Hepatocyte (in vitro differentiated cells): ENCODE measurements at regions not wholly inside any gene's neighbourhood (a gene's known extent, or its start where the extent isn't known, plus 50 kb on each side); places are given as distances from the start of the nearest gene placed in this dataset.

ENCODE experiments used
- DNase-seq: peaks from one replicate; pipeline ENCODE4 v3.0.0-alpha.2; 2016; ENCODE audit warnings: low spot score
- H2AFZ ChIP-seq: fragments of 200-600 bp; sonication (generic); 2 replicates; pipeline ENCODE4 v1.6.0; 2016; ENCODE audit warnings: antibody characterized with exemption, mild to moderate bottlenecking
- H3K27ac ChIP-seq: fragments of 200-600 bp; sonication (generic); 2 replicates; pipeline ENCODE4 v1.5.1; 2016; ENCODE audit warnings: mild to moderate bottlenecking
- H3K27me3 ChIP-seq: fragments of 200-600 bp; sonication (generic); 2 replicates; pipeline ENCODE4 v1.6.1; 2016
- H3K36me3 ChIP-seq: fragments of 200-600 bp; sonication (generic); replicated peaks from 2 replicates; pipeline ENCODE4 v1.5.1; 2016; ENCODE audit warnings: low read depth; ENCODE audit not compliant: insufficient read depth
- H3K4me1 ChIP-seq: fragments of 200-600 bp; sonication (generic); 2 replicates; pipeline ENCODE4 v1.5.1; 2016; ENCODE audit warnings: mild to moderate bottlenecking, moderate library complexity; ENCODE audit not compliant: insufficient read depth
- H3K4me2 ChIP-seq: fragments of 200-600 bp; sonication (generic); 2 replicates; pipeline ENCODE4 v1.6.0; 2016
- H3K4me3 ChIP-seq: fragments of 200-600 bp; sonication (generic); 2 replicates; pipeline ENCODE4 v1.5.1; 2016; ENCODE audit warnings: mild to moderate bottlenecking
- H3K79me2 ChIP-seq: fragments of 200-600 bp; sonication (generic); 2 replicates; pipeline ENCODE4 v1.6.0; 2017; ENCODE audit warnings: mild to moderate bottlenecking
- H3K9me2 ChIP-seq: fragments of 200-600 bp; sonication (generic); replicated peaks from 2 replicates; pipeline ENCODE4 v1.6.0; 2017; ENCODE audit warnings: mild to moderate bottlenecking; ENCODE audit not compliant: insufficient read depth
- H3K9me3 ChIP-seq: fragments of 200-600 bp; sonication (generic); 2 replicates; pipeline ENCODE4 v1.5.1; 2016; ENCODE audit warnings: low read depth, mild to moderate bottlenecking
- H4K20me1 ChIP-seq: fragments of 200-600 bp; sonication (generic); 2 replicates; pipeline ENCODE4 v1.6.0; 2016; ENCODE audit warnings: mild to moderate bottlenecking; ENCODE audit not compliant: insufficient read depth, poor library complexity, severe bottlenecking
- CTCF ChIP-seq: fragments of 200-600 bp; sonication (generic); IDR thresholded peaks from 2 replicates; pipeline ENCODE4 v1.5.1; 2016; ENCODE audit warnings: antibody characterized with exemption, mild to moderate bottlenecking; ENCODE audit not compliant: poor library complexity
- EZH2 ChIP-seq: fragments of 200-600 bp; sonication (generic); IDR thresholded peaks from 2 replicates; pipeline ENCODE4 v1.6.1; 2016; ENCODE audit warnings: antibody characterized with exemption, mild to moderate bottlenecking, borderline replicate concordance
- EZH2phosphoT487 ChIP-seq: fragments of 200-600 bp; sonication (generic); IDR thresholded peaks from one replicate; pipeline ENCODE4 v1.6.1; 2018; ENCODE audit warnings: antibody characterized with exemption, mild to moderate bottlenecking, low read depth, moderate library complexity; ENCODE audit not compliant: unreplicated experiment, severe bottlenecking
- WGBS: methylation state at CpG from one replicate; pipeline ENCODE4 v1.1.6; 2016; ENCODE audit warnings: low lambda C conversion rate; ENCODE audit errors: missing lambda C conversion rate; 5-methylcytosine and 5-hydroxymethylcytosine counted together

- H3K4me1 ChIP-seq = no peaks in the 10 kb centered on the region
- H3K9me2 ChIP-seq = no peaks in the 10 kb centered on the region
- no peak overlapping the region for H2AFZ ChIP-seq
- no peaks in the 10 kb centered on the region for H3K36me3 ChIP-seq
- WGBS = 84% methylated on average over 7 of the region's 7 CpGs
- H3K9me3 ChIP-seq = no peaks in the 10 kb centered on the region
- H3K4me3 ChIP-seq = no peak overlapping the region
- no peak overlapping the region for H3K4me2 ChIP-seq
- no peak for DNase-seq
- H4K20me1 ChIP-seq = no peaks in the 10 kb centered on the region
- no peaks in the 10 kb centered on the region for H3K27me3 ChIP-seq
- TF ChIP-seq CTCF (no peak), EZH2phosphoT487 (no peak), EZH2 (no peak)
- H3K79me2 ChIP-seq = no peaks in the 10 kb centered on the region
- H3K27ac ChIP-seq = no peak overlapping the region
Measured at GRCh38 chr12:66767536-66767935, 88.7 kb upstream of the GRIP1 start.

- Histone ChIP-seq H2AFZ (no peak overlapping the region), H3K27ac (no peak overlapping the region), H3K4me2 (no peak overlapping the region), H3K4me3 (no peak overlapping the region), H4K20me1 (no peaks in the 10 kb centered on the region), H3K9me2 (no peaks in the 10 kb centered on the region), H3K27me3 (no peaks in the 10 kb centered on the region), H3K79me2 (no peaks in the 10 kb centered on the region), H3K4me1 (no peaks in the 10 kb centered on the region), H3K36me3 (no peaks in the 10 kb centered on the region), H3K9me3 (no peaks in the 10 kb centered on the region)
- TF ChIP-seq EZH2 (no peak), EZH2phosphoT487 (no peak), CTCF (no peak)
- DNase-seq = no peak
- 94% methylated on average over 5 of the region's 5 CpGs for WGBS
Measured at GRCh38 chr12:66768293-66768692, 89.4 kb upstream of the GRIP1 start.

DNA sequence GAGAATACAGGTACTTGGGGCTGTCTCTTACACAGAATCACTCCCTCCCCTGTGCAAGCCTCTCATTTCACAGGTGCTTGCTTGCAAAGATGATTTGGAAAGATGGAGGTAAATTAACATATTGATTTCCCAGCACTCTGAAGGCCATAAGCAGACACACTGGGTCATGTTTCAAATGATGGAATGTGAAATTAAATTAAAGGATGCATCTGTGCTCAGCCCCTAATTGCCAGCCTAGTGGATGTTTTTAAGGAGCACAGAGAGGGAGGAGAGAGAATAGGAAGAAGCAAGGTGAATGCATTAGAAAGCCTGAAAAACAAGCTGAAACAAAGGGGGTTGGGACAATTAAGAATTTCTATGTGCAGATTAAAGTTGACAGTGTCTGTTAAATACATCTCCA is 96.1 kb upstream of the GRIP1 start:
- Histone ChIP-seq H3K4me1 (no peaks in the 10 kb centered on the region), H3K79me2 (no peaks in the 10 kb centered on the region), H3K27ac (no peak overlapping the region), H3K27me3 (no peaks in the 10 kb centered on the region), H2AFZ (no peak overlapping the region), H3K9me2 (no peaks in the 10 kb centered on the region), H4K20me1 (no peaks in the 10 kb centered on the region), H3K4me2 (no peak overlapping the region), H3K36me3 (no peaks in the 10 kb centered on the region), H3K4me3 (no peak overlapping the region), H3K9me3 (no peaks in the 10 kb centered on the region)
- DNase-seq = no peak
- no peak for TF ChIP-seq CTCF

- no peaks in the 10 kb centered on the region for H3K4me1 ChIP-seq
- no peak overlapping the region for H2AFZ ChIP-seq
- no peaks in the 10 kb centered on the region for H3K9me3 ChIP-seq
- TF ChIP-seq EZH2phosphoT487 (no peak), EZH2 (no peak), CTCF (no peak)
- no peaks in the 10 kb centered on the region for H3K36me3 ChIP-seq
- H4K20me1 ChIP-seq = no peaks in the 10 kb centered on the region
- no peak for DNase-seq
- no peak overlapping the region for H3K27ac ChIP-seq
- H3K79me2 ChIP-seq = no peaks in the 10 kb centered on the region
- H3K9me2 ChIP-seq = no peaks in the 10 kb centered on the region
- H3K4me2 ChIP-seq = no peak overlapping the region
- WGBS = 67% methylated on average over 4 of the region's 4 CpGs
- H3K27me3 ChIP-seq = no peaks in the 10 kb centered on the region
- H3K4me3 ChIP-seq = no peak overlapping the region
Measured at GRCh38 chr12:66775871-66776270, 97.0 kb upstream of the GRIP1 start.
